ENCODE measurements at regions not wholly inside any gene's neighbourhood (a gene's known extent, or its start where the extent isn't known, plus 50 kb on each side); places are given as distances from the start of the nearest gene placed in this dataset.

GRCh38 chr7:34552502-34552901 lies 105.5 kb upstream of the NPSR1 start:
- Histone ChIP-seq H3K4me1 (no peaks in the 10 kb centered on the region), H3K36me3 (ENCODE audit: control insufficient read depth, insufficient read depth, low read length) (no peaks in the 10 kb centered on the region), H3K9me3 (peaks cover 11% of the 10 kb centered on the region), H3K27me3 (replicated peaks; ENCODE audit: control insufficient read depth, insufficient read depth, low read length) (no peaks in the 10 kb centered on the region), H3K4me3 (ENCODE audit: low read depth, low read length) (no peak overlapping the region)
- H3K4me1 Mint-ChIP-seq (ENCODE audit: low read depth, unreplicated experiment) = no peaks in the 10 kb centered on the region
- H3K9me3 Mint-ChIP-seq (ENCODE audit: unreplicated experiment) = peaks cover 25% of the 10 kb centered on the region
- BruUV-seq (replicated peaks) = no TSS peak
- intact Hi-C loops (cut with micrococcal nuclease; ENCODE audit: unreplicated experiment) = no loop called here
- H3K27ac Mint-ChIP-seq (ENCODE audit: unreplicated experiment) = no peak overlapping the region
- POLR2A ChIA-PET = no interaction called here
- no peaks in the 10 kb centered on the region for H3K27me3 Mint-ChIP-seq (ENCODE audit: insufficient read depth, unreplicated experiment)
- no peaks in the 10 kb centered on the region for H3K36me3 Mint-ChIP-seq (ENCODE audit: insufficient read depth, unreplicated experiment)
- no peak for DNase-seq
- H3K4me3 Mint-ChIP-seq (ENCODE audit: unreplicated experiment) = no peak overlapping the region
- TF ChIP-seq CTCF (IDR thresholded peaks at IDR 0.05; ENCODE audit: insufficient read depth in 1 of 2, low read depth in 1 of 2, low read length in 1 of 2, severe bottlenecking in 1 of 2, unreplicated experiment in 1 of 2) = no peak
- CTCF ChIA-PET = no interaction called here

- no peaks in the 10 kb centered on the region for H3K36me3 Mint-ChIP-seq (ENCODE audit: insufficient read depth, unreplicated experiment)
- DNase-seq = no peak
- TF ChIP-seq CTCF (IDR thresholded peaks at IDR 0.05; ENCODE audit: insufficient read depth in 1 of 2, low read depth in 1 of 2, low read length in 1 of 2, severe bottlenecking in 1 of 2, unreplicated experiment in 1 of 2) = no peak
- Histone ChIP-seq H3K4me1 (no peaks in the 10 kb centered on the region), H3K27me3 (replicated peaks; ENCODE audit: control insufficient read depth, insufficient read depth, low read length) (no peaks in the 10 kb centered on the region), H3K9me3 (peaks cover 11% of the 10 kb centered on the region), H3K4me3 (ENCODE audit: low read depth, low read length) (no peak overlapping the region), H3K36me3 (ENCODE audit: control insufficient read depth, insufficient read depth, low read length) (no peaks in the 10 kb centered on the region)
- CTCF ChIA-PET = no interaction called here
- no TSS peak for BruUV-seq (replicated peaks)
- H3K9me3 Mint-ChIP-seq (ENCODE audit: unreplicated experiment) = peaks cover 25% of the 10 kb centered on the region
- POLR2A ChIA-PET = no interaction called here
- H3K4me1 Mint-ChIP-seq (ENCODE audit: low read depth, unreplicated experiment) = no peaks in the 10 kb centered on the region
- no peak overlapping the region for H3K4me3 Mint-ChIP-seq (ENCODE audit: unreplicated experiment)
- no peak overlapping the region for H3K27ac Mint-ChIP-seq (ENCODE audit: unreplicated experiment)
- intact Hi-C loops (cut with micrococcal nuclease; ENCODE audit: unreplicated experiment) = no loop called here
- H3K27me3 Mint-ChIP-seq (ENCODE audit: insufficient read depth, unreplicated experiment) = peaks cover 3% of the 10 kb centered on the region
Observed at GRCh38 chr7:34558022-34558421, 100.0 kb upstream of the NPSR1 start.

- no peaks in the 10 kb centered on the region for H3K27me3 ChIP-seq (replicated peaks; ENCODE audit: control insufficient read depth, insufficient read depth, low read length)
- no peaks in the 10 kb centered on the region for H3K4me1 ChIP-seq
- no peak overlapping the region for H3K4me3 ChIP-seq (ENCODE audit: low read depth, low read length)
- ChIA-PET CTCF (no interaction called here), POLR2A (no interaction called here)
- Mint-ChIP-seq H3K27ac (ENCODE audit: unreplicated experiment) (no peak overlapping the region), H3K9me3 (ENCODE audit: unreplicated experiment) (no peaks in the 10 kb centered on the region), H3K36me3 (ENCODE audit: insufficient read depth, unreplicated experiment) (no peaks in the 10 kb centered on the region), H3K4me3 (ENCODE audit: unreplicated experiment) (no peak overlapping the region), H3K4me1 (ENCODE audit: low read depth, unreplicated experiment) (no peaks in the 10 kb centered on the region), H3K27me3 (ENCODE audit: insufficient read depth, unreplicated experiment) (peaks cover 9% of the 10 kb centered on the region)
- BruUV-seq (replicated peaks) = no TSS peak
- TF ChIP-seq CTCF (IDR thresholded peaks at IDR 0.05; ENCODE audit: insufficient read depth in 1 of 2, low read depth in 1 of 2, low read length in 1 of 2, severe bottlenecking in 1 of 2, unreplicated experiment in 1 of 2) = no peak
- intact Hi-C loops (cut with micrococcal nuclease; ENCODE audit: unreplicated experiment) = no loop called here
- H3K36me3 ChIP-seq (ENCODE audit: control insufficient read depth, insufficient read depth, low read length) = no peaks in the 10 kb centered on the region
- no peak for DNase-seq
- H3K9me3 ChIP-seq = no peaks in the 10 kb centered on the region
Observed at GRCh38 chr7:34564091-34564490, 93.9 kb upstream of the NPSR1 start.
